Head of caudate nucleus (tissue), 42 donors: ENCODE measurements at regions not wholly inside any gene's neighbourhood (a gene's known extent, or its start where the extent isn't known, plus 50 kb on each side); places are given as distances from the start of the nearest gene placed in this dataset.
"Not testable (repeated sequence)": the region's sequence is repeated elsewhere in the genome, so short reads cannot be mapped to it uniquely, and the experiment has no call there.

Experiments used
- DNase-seq, 42 donors: peaks; one replicate each; pipeline versions ENCODE4 v3.0.0 to v3.0.0-alpha.2; 2020 to 2021; ENCODE audit warnings: mixed read lengths in 7 of 42
- intact Hi-C: fragments of 100-400 bp; cut with DNase I; formaldehyde crosslinking; loops from one replicate; pipeline ENCODE4 v1.15.0; 2022

DNA sequence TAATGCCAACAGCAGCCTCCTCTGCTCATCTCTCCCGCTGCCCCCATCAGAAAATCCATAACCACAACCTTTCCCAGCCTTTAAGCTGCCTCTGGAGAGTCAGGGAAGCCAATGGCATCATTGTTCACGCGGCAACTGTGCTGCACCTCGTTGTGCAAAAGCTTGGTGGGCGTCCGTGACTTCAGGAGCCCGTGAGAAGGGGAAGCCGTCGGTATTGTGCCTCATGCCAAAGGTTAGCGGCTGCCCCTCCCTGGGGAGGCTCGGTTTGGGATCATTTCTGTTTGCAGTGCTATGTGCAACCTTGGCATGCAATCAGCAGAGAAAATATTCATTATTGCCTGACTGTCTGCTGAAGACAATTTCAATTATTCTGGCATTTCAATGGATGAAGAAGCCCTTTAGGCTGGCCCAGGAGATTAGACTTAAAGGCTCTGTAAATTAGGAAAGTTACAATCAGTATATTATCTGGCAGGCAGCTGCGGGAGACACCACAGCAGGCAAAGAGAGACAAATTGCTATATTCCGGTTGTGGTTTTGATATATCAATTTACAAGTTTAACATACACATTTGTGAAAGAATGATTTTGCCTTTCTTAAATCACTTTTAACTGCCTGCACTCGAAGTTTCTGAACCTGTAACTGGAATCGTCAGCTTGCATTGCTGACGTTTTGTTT lies 244.5 kb downstream of the GATA3 start:
- intact Hi-C loops: no loop called here
- DNase-seq: no peak

DNA sequence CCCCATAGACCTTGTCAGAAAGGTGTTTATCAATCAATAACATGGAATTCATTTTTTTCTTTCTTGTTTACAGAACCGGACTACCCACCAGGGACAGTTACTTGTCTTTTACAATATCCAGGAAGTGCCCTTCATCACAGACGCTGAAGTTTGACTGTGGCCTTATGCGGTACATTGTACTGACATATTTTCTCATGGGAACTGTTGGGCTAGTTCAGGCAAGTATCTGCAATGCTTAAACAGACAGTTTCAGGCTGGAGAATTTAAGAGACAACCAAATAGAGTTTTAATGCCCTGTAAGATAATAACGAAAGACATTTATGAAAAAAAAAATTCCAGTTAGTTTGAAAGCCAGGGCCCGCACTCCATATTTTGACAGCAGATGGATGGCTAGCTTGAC lies 246.4 kb downstream of the GATA3 start:
- intact Hi-C loops: no loop called here
- no peak for DNase-seq

DNA sequence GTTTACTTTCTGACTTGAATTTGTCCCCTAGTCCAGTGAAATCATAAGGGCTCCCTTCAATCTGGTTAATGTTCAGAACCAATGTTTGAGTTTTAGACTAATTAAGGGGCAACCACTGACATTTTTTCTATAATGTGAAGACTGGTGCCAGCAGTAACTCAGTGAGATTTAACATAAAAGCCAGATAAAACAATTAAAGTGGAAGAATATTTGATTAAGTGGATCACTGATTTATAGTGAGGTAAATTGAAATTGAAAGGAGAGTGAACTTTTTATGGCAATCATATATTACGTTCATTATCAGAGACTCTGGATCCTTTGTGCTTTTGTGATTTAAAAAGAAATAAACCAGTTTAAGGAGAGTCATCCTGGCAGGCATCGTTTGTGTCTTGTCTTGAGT lies 246.8 kb downstream of the GATA3 start:
- DNase-seq: no peak
- intact Hi-C loops: no loop called here

DNA sequence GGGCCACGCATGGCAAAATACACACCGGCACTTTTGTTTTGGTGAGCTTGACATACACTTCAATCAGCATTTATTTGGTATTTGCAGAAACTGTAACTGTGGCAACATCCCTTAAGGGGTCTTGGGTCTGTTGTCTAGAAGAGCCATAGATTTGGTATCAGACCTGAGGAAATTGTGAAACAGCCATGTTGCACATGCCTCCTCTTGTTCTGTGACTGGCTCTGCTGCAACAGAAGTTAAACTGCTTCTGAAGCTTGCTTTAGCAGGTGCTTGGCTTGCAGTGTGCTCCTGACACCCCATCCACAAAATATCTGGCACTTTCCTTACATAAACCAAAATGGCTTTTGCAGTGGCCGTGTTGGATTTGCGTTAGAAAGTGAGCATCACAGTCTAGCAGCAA lies 247.3 kb downstream of the GATA3 start:
- intact Hi-C loops: no loop called here
- no peak for DNase-seq

DNA sequence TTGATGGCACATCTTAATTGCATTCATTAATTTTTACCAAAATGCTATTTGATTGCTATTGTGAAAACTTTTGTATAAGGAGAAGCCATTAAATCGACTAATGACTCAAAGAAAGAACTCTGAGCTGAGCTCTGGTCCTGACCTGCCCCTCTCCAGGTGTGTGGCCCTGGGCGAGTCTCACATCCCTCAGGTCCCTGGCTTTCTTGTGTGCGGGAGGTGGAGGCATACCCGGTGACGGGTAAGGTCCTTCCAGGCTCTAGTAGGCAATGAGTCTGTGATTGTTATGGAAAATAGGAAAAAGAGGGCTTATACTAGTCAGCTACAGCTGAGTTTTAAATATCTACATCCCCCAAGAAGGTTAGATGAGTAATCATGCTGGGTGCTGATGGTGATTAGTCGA lies 248.1 kb downstream of the GATA3 start:
- DNase-seq: no peak
- intact Hi-C loops: no loop called here

DNA sequence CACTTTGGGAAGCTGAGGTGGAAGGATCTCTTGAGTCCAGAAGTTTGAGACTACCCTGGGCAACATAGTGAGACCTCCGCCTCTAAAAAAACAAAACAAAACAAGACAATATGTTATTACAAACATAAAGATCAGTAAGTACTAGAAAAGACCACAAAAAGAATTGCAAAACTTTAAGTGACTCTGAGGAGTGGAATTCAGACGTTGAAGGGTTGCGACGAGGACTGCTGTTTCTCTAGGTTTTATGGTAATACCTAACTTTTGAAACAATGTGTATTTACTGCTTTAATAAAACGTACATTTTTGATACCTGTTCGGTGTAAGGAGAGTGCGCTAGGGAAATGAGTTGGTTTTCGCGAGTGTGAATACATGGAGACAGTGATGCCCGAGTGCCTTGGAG lies 250.4 kb downstream of the GATA3 start:
- intact Hi-C loops: no loop called here
- no peak for DNase-seq

DNA sequence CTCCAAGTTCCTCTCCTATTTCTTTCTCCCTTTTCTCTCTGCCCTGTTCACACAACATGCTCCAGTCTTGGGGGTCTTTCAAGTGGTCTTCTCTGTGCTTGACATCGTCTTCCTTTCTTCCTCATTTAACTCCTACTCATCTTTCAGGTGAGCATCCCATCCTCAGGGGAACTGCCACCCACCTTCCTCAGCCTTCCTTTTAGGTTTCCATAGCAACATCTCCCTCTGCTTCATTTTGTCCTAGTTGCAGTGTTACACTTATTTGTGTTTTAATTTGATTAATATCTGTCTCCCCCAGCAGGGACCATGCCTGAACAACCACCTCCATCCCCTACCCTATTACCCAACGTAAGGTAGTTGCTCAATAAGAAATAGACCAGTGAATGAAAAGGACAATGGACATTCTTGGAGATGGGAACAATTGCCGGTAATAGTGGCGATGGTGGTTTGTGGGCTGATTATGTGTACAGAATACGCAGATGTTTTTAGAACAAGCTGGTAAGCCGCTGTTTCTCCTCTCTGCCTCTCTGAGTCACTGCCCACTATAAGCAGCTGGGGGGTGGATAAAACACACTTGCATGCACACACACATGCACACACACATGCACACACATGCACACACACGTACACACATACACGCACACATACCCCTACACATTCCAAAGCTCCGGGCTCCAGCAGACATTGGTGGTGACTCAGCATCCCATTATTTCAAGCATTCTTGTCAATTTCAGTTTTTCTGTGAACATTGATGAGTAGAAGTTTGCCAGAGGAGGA lies 251.6 kb downstream of the GATA3 start:
- intact Hi-C loops: no loop called here
- DNase-seq: peak in 27 of 42 donors; percentile 6 to 63 (median 30)

DNA sequence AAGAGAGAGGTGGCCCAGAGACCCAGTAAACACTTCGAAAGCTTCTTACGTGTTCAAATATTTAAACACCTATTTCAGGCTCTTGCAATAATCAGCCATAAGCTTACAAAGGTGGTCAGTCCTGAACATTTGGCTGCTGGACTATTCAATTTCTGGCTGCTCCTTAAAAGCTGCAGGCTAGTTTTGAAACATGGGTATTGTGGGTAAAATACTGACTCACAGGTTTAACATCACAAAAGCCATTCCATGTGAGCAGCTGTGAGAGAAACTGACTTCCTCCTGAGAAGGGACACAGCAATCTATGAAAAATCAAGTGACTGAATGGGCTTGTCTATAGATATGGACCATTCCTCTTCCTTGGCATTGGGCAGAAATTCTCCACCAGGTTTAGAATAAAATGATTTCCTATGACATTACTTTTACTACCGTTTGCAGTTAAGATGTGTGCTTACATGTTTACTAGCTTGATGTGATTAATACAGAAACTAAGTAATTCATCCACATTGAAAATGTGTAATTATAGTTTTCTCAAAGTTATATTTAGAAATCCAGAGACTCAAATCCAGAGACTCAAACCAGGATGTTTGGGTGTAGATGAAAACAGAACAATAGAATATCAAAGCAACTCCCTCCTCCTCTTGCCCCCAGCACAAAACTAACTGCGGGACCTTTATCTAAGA lies 252.3 kb downstream of the GATA3 start:
- DNase-seq: no peak
- intact Hi-C loops: no loop called here

DNA sequence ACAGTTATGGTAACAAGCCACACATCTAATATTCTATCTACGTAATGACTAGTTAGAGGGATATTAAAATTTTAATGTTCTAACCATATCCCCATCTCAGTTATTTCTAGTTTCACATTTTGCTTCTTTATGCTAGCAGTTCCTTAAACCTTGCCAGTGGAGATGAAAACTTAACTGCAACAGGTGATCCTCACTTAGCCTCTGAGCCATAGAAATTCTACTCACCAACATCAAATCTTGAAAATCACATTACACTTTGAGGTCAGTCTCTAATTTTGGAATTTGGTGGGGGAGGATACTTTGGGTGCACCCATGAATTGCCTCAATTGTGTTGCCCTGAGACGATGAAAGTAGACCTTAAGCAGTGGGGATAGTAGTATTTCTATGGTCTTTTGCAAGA lies 256.4 kb downstream of the GATA3 start:
- intact Hi-C loops: no loop called here
- DNase-seq: no peak

DNA sequence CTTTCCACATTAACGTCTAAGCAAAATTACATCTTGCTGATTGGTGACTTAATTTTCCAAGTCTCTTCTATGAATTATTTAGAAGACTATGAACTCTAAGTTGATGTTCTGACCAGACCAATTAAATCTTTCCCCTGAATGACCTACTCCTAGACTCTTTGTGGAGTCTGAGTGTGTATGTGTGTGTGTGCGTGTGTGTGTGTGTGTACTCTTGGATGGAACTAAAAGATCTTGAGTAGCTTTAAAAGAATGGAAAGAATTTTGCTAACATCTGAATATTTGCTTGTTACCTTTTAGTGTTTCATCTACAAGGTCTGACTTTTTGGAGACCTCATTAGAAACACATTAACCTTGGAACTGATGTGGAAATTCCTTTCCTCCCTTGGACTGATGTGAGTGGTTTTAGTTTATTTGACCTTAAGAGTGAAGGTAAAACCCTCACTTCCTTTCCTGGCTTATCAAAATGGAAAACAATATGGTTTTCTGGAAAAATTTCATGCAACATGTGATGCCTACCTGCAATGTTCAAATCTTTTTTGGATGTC lies 257.1 kb downstream of the GATA3 start:
- no peak for DNase-seq
- intact Hi-C loops: no loop called here

DNA sequence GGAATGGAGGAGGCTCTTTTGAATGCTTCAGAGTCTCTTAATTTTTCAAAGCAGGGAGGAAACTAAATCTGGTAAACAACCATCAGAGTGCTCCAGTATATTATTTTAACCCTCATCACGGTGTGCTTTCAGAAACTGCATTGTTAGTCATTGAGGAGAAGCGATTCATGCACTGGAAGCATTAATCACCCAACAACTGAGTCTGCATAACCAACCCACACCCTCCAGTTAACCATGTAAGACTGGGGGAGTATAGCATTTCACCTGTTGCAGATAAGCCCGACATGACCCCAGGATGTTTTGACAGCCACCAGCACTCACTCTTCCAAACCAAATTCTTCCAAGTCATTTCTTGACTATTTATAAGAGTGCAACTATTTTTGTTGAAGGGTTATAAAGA lies 257.6 kb downstream of the GATA3 start:
- intact Hi-C loops: no loop called here
- peak in 9 of 42 donors; percentile 16 to 48 (median 25) for DNase-seq

DNA sequence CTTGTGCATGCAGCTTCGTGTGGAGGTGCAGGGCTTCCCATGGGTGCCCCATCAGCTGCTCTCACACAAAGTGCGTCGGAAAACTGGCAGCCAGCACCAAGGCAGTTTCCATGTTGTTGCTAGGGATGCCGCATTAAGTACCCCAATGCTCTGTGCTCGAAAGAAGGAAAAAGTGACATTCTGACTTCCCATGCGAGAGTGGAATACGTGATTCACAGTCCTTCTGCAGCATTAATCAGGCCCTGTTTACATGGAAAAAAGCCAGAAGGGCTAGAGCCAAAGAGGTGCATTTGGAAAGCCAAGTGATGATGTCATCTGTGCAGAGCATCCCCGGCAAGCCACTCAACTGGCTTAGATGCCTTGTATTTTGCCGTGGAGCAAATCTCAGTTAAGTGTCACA lies 258.3 kb downstream of the GATA3 start:
- intact Hi-C loops: no loop called here
- no peak for DNase-seq

DNA sequence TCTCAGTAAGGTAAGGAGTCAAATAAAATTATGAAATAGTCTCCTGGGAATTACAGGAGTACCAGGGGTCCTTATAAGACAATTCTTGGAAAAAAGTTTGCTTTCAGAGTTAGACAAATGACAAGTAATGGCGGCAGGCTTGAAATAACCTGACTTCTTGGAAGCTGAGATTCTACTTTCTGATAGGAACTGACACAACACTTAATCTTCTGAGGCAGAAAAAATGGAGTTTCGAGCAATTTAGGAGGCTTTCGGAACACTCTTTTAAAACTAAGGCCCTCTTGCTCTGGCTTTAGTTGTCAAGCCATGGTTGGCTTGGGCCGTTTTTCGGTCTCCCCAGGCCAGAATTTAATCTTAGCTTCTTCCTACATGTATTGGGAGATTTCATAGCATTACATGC lies 260.0 kb downstream of the GATA3 start:
- intact Hi-C loops: no loop called here
- DNase-seq: no peak

DNA sequence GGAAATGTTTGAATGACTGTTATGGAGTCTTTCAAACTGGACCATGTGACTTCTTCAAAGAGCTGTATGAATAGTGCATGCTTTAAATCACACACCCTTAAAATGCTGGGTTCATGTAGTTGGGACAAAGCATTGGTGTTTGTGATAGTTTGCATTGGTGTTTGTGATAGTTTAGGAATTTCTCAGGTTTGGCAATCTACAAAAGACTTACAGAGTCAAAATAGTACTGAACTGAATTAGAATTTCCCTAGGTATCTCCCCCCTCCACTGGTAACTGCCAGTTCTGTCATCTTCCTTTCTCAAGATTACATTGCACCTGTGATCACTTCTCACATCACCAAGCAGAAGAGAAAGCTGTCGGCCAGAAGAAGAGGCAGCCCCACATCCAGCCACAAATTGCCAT lies 261.1 kb downstream of the GATA3 start:
- intact Hi-C loops: no loop called here
- DNase-seq: no peak

DNA sequence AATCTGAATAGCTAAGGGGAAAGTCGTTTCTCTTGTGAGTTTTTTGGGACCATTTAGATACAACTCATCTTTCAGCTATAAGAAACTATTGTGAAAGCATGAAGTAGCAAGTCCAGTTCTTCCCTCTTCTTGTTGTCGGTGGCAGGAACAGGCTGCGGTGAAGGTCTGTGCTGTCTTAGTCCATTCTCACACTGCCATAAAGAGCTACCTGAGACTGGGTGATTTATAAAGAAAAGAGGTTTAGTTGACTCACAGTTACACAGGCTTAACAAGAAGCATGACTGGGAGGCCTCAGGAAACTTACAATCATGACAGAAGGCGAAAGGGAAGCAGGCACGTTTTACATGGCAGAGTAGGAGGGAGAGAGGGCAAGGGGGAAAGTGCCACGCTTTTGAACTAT lies 261.8 kb downstream of the GATA3 start:
- no peak for DNase-seq
- intact Hi-C loops: no loop called here

DNA sequence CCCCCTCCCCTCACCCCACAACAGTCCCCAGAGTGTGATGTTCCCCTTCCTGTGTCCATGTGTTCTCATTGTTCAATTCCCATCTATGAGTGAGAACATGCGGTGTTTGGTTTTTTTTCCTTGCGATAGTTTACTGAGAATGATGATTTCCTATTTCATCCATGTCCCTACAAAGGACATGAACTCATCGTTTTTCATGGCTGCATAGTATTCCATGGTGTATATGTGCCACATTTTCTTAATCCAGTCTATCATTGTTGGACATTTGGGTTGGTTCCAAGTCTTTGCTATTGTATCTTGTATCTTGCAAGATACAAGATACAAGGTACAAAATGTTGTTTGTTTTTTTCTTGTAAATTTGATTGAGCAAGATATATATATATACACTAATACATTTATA lies 263.9 kb downstream of the GATA3 start:
- DNase-seq, intact Hi-C loops: not testable (repeated sequence)

DNA sequence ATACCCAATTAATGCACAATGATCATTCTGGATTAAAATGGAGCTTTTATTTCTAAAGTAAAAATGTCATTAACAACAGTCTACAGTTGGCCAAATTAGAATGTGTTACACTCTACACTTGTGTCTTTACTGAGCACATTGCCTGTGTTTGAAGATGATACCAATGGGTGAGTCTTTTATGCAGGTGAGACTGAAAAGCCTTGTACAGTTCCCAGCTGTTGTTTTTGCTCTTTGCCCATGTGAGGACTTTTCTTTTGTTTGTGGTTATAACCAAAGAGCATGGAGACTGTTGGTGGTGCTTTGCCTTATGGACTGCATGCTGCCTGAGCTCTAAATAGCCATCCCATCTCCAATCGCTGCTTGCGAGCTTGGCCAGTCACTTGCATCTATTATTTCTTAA lies 264.5 kb downstream of the GATA3 start:
- no peak for DNase-seq
- intact Hi-C loops: no loop called here

DNA sequence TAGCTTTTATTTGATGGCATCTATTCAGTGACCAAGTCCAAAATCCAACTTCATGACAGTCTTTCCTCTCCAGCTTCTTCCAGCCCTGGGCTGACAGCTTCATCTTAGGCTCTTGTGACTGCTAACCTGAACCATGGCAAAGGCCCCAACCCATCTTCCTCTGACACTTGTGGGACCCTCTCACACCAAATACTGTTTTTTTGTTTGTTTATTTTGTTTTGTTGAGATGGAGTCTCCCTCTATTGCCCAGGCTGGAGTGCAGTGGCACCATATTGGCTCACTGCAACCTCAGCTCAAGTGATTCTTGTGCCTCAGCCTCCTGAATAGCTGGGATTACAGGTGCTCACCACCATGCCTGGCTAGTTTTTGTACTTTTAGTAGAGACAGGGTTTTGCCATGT lies 265.2 kb downstream of the GATA3 start:
- no peak for DNase-seq
- intact Hi-C loops: no loop called here

DNA sequence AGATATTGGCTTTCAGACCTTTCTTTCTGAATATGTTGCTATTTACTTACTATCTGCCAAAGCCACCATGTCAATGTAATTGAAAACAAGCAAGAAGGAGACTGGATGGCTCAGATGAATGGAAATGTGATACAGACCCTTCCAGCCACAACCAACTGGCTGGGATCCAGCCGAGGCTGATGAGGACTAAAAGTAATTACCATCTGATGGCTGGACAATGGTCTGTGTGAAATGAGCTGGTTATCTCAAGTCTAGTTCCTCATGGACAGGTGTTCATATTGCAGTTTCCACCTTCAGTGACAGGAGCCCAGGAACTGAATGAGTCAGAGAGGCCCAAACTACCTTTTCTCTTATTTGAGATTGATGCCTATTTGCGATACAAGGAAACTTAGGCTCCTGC lies 267.5 kb downstream of the GATA3 start:
- intact Hi-C loops: no loop called here
- DNase-seq: no peak

DNA sequence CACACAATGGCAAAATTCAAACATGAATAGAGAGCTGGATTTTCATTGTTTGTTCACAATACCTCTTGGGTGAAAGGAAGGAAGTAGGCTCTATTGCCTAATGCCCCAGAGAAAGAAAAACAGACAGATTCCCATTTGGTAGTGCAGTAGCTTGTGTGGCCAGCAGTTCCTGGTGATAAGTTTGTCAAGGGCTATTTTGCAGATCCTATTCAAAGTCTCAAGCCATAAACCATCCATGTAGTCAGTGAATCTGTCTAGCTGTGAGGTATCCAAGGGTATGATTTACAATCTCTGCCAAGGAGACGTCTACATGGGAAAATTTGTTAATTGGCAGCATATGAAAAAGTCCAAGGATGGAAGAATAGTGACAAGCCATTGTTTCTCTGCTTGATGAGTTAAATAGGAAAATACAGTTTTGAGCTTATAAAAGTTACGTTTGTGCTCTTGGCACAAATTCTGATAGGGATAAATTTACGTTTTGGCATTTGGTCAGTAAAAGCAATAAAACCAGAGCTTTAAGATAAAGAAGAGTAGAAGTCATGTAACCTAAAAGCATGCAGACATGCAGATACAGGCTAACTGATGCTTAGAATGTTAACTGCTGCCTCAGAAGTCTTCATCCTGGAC lies 269.1 kb downstream of the GATA3 start:
- DNase-seq: no peak
- intact Hi-C loops: no loop called here
